ENCODE measurements at regions not wholly inside any gene's neighbourhood (a gene's known extent, or its start where the extent isn't known, plus 50 kb on each side); places are given as distances from the start of the nearest gene placed in this dataset.
"Not testable (repeated sequence)": the region's sequence is repeated elsewhere in the genome, so short reads cannot be mapped to it uniquely, and the experiment has no call there.

DNA sequence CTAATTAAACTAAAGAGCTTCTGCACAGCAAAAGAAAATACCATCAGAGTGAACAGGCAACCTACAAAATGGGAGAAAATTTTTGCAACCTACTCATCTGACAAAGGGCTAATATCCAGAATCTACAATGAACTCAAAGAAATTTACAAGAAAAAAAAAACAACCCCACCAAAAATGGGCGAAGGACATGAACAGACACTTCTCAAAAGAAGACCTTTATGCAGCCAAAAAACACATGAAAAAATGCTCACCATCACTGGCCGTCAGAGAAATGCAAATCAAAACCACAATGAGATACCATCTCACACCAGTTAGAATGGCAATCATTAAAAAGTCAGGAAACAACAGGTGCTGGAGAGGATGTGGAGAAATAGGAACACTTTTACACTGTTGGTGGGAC lies 100.7 kb downstream of the GPX5 start:
- not testable (repeated sequence) for DNase-seq

DNA sequence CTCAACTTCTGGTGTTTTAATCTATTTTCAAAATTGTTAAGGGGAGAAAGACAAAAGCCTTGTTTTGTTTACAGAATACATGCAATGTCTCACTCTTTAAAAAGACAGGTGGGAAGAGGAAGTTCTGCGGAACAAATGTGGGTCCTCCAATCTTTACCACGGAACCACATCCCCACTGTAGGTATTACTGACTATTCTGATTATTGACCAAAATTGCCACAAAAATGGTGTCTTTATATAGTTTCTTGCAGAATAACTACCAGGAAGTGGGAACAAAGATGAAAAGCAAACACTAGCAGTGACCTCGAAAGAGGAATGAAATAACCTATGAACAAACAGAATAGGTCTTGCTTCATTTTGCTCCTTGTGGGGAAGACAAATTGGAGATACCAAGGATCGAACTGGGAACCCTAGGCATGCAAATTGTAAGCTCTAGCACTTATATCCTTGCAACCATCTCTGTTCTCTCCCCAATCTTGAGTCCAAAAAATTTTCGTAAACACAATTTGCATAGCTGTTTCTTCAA lies 106.7 kb downstream of the GPX5 start:
- DNase-seq = no peak

DNA sequence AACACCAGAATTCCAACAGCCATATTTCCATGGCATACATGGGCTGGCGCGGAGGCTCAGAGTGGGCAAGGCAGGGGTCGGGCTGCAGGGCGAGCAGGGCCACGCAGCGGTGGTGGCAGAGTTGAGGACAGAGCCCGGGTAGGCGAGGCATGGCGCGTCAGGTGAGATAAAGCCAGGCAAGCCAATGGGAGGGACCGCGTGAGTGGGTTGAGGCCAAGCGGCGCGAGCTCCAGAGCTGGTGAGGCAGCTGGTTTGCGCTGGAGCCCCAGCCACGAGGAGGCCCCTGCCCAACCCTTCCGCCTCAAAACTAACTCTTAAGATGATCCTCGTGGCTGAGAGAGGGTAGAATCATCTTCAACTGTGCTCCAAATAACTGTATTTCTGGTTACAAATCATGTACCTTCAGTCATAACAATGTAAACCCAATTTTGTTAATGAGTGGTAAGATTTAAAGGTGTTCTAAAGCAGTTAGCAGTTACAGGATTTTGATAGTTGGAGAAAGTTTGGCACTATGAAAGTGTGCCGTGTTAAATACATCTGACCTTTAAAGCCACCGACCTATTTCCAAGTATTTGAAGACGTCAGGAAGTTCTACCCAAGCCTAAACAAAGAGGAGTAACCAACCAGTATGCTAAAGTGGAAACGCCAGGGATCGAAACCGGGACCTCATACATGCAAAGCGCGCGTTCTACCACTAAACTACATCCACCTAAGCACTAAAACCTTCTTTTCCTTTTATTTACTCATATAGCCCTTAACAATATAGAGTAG lies 107.9 kb downstream of the GPX5 start:
- no peak for DNase-seq

DNA sequence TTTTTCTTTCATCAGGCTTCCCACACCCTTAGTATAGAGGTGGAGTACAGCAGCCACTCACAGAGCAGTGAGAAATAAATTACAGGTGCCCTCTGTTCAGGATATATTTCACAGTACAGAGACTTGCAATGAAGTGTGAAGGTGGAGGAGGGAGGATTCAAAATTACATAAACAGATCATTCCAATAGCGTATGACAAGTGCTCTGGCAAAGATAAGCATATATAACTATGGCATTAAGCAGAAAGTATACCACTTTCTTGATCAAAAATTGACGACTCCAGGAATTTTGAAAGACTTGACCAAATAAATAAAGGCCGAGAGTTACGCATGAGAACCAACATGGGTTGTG lies 108.7 kb downstream of the GPX5 start:
- no peak for DNase-seq

DNA sequence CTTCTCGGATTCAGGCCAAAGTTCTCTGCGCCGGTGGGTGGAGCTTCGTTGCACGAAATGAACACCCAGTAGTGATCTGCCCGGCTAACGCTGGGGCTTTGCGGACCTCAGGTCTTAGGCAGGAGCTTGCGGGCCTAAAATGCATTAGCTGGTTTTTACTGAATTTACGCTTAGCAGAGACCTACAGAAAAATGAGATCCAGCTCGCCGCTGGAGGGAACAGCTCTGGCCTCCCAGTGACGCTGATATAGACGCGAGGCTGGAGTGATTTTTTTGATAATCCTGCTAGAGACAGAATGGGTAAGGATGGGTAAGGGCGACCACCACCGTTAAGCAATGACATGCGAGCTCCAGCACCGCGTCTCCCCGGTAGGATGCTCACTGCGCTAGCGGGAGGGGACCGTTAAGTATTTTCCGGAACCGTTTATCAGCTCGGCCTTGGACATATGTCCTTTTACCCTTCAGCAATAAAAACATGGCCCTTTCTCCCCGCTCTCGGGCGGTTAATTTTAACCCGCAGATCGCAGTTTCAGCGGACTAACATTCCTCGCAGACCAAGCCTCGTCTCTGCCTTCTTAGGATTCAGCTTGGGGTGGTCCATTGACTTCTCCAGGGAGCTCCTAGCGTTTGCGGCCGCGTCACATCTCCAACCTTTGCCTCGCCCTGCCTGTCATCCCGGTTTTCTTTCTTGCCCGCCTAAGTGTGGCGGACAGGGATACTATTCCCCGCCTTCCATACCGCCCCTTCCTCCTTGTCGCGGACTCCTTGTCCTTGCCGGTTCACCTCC lies 109.3 kb downstream of the GPX5 start:
- DNase-seq = no peak

DNA sequence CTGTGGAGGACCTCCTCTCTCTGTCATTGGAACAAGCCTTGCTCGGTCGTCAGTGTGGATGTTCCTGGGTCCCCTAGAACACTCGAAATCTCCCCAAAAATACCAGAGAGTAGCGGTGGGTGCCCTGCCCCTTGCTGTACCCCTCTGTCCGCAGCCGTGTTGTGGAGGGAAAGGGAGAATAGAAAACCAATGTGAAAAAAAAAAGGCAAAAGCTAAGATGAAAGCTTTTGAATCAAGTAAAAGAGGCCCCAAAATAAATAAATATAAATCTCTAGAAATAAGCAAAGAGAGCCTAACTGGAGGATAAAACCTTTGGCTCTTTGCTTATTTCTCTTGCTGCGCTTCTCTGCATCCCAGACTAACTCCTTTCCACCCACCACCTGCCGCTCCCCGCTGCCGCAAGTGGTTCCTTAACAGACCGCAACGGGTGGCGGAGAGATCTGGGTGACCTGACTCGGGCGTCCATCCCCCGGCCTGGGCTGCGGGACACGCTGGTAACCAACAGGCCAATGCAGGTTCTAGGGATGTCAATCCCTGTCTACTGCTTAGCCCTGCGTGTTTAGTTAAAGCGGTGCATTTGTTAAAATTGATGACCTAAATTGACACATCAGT lies 110.0 kb downstream of the GPX5 start:
- DNase-seq = no peak

DNA sequence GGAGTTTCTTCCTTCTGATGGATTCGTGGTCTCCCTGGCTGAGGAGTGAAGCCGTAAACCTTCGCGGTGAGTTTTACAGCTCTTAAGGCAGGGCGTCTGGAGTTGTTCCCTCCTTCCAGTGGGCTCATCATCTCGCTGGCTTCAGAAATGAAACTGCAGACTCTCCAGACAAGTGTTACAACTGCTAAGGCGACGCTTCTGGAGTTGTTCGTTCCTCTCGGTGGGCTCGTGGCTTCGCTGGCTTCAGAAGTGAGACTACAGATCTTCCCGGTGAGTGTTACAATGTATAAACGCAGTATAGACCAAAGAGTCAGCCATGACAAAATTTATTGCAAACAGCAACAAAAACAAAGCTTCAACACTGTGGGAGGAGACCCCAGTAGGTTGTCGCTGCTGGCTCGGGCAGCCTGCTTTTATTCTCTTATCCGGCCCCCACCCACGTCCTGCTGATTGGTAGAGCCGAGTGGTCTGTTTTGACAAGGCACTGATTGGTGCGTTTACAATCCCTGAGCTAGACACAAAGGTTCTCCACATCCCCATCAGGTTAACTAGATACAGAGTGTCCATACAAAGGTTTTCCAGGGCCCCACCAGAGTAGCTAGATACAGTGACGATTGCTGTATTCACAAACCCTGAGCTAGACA lies 113.2 kb downstream of the GPX5 start:
- no peak for DNase-seq

DNA sequence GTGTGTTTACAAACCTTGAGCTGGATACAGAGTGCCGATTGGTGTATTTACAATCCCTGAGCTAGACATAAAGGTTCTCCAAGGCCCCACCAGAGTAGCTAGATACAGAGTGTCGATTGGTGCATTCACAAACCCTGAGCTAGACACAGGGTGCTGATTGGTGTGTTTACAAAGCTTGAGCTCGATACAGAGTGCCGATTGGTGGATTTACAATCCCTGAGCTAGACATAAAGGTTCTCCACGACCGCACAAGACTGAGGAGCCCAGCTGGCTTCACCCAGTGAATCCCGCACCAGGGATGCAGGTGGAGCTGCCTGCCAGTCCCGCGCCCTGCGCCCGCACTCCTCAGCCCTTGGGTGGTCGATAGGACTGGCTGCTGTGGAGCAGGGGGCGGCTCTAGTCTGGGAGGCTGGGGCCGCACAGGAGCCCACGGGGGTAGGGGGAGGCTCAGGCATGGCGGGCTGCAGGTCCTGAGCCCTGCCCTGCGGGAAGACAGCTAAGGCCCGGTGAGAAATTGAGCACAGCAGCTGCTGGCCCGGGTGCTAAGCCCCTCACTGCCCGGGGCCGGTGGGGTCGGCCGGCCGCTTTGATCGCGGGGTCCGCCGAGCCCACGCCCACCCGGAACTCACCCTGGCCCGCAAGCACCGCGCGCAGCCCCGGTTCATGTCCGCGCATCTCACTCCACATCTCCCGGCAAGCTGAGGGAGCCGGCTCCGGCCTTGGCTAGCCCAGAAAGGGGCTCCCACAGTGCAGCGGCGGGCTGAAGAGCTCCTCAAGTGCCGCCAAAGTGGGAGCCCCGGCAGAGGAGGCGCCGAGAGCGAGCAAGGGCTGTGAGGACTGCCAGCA lies 114.0 kb downstream of the GPX5 start:
- DNase-seq = not testable (repeated sequence)

DNA sequence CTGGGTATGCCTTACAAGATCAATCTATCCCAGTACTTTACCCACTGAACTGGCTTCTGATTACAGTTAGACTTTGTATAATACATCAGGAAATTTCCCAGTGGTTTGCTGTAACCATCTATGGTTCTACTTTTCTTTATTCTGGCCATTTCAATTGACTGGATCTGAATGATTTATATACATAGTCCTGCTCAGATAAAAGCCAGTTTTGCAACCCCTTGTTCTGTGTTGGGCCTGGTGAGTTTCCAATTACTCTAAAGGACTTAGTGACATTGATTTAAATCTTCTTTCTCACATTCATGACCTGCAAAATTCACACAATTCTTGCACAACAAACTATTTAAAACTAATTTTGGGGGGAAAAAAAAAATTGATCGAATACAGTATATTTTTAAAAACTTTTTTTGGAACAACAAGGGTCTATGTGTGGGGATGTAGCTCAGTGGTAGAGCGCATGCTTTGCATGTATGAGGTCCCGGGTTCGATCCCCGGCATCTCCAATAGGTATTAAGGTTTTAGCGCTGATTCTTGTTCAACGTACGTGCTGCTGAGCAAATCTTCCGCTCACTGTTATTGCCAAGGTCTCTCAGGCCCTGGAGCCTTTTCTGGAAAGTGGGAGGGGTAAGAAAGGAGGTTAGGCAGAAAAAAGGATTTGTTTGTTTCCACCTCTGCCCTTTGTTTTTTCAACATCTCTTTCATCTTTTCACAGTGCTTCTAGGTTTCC lies 117.5 kb downstream of the GPX5 start:
- DNase-seq = no peak

DNA sequence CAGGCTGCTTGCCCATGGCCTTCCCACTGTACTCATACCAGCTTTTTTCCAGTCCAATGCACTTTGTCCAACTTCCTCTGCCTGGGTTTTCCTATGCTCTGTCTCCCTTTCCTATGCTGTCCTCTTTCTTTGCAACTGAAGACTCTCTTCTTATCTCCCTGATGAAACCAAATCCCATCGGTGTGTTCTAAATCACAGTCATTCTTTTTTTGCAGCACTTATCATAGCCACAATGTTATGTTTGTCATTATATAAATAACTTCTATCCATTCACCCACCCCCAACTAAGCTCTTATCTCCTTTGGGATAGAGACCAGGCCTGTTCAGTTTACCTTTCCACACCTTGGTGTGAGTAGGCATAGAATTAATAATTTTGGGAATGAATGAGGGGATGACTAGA lies 121.0 kb downstream of the GPX5 start:
- DNase-seq = no peak

DNA sequence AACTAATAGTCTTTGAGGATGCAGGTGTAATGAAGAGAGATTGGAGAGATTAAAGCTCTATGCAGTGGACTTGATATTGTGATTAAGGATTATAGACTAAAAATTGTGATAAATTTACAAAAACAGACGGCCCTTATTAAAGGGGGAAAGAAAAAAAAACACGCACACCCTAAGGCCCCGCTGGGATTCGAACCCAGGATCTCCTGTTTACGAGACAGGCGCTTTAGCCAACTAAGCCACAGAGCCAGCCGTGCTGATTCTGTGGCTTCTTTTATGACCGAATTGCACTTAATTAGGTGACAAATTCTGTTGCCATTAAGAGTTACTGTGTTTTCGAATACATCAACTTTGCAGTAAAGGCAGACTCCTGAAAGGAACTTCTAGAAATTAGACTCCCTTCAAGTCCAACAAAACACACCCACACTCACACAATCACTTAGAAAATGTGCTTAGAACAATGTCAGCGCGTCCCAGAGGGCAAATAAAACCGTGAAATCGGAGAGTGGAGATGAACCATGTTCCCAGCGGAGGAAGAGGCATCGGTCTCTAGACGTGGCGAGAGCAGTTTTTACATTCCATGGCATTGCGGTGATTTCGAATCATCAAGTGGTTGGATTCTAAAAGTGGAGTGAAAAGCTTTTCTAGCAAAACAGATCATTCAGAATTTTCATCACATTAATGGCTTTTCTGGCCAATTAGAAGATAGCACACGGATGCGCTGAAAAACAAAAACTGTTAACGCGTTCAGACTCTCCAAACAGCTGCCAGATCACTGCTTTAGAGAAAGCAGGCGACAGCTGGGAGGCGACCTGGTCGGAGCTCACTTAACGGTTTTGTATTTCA lies 122.6 kb downstream of the GPX5 start:
- DNase-seq = no peak

DNA sequence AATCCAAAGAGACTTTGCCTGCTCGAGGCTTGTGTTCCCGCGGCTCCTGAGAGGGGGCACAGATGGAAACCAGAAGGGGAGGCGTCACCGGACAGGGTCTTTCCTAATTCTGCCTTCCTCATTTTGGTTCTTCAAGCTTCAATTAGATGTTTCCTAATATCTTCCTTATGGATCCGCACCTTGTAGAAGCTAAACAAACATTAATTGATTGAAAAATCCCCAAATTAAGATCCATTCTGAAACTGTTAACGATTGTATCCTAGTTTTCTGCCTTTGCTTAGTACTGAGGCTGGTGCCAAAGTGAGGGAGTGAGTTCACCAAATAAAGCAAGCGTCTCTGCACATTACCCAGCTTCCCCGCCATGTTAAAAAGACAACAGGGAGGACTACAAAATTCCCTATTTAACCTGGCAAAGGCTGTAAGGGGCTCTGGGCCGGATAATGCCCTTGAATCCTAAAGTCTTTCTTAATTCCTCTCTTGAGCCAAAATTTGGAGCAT lies 123.2 kb downstream of the GPX5 start:
- no peak for DNase-seq

DNA sequence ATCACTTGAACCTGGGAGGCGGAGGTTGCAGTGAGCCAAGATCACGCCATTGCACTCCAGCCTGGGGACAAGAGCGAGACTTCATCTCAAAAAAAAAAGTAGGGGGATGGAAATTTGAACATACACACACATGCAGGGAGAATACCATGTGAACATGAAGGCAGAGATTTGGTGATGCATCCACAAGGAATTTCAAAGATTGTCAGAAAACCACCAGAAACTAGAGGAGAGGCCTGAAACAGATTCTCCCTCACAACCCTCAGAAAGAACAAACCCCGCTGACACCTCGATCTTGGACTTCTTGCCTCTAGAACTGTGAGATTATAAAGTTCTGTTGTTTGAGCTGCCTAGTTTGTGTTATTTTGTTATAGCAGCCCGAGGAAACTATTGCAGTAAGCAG lies 125.5 kb downstream of the GPX5 start:
- DNase-seq = no peak

DNA sequence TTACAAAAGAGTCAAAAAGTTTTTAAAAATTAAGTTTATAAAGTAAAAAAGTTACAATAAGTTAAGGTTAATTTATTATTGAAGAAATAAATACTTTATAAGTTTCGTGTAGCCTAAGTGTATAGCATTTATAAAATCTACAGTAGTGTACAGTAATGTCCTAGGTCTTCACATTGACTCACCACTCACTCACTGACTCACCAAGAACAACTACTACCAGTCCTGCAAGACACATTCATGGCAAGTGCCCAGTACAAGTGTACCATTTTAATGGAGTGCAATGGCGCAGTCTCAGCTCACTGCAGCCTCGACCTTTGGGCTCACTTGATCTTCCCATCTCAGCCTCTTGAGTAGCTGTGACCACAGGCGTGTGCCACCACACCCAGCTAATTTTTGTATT lies 128.2 kb downstream of the GPX5 start:
- no peak for DNase-seq

DNA sequence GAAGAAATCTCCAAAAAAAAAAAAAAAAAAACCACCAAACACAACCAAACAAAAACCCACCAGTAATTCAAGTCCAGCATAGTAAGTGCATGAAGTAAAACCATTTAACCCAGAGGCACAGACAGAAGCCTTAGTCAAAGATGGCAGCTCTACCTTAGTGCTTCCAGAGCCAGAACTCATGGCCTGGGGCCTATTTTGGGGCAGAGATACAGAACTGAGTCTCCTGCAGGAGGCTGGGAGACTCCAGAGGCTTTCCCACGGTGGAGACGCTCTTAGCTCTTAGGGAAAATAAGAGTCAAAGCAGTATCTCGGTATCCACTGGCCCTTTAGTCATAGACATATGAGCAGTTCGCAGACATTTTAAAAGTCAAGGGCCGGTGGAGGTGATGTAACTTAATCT lies 129.5 kb downstream of the GPX5 start:
- no peak for DNase-seq

DNA sequence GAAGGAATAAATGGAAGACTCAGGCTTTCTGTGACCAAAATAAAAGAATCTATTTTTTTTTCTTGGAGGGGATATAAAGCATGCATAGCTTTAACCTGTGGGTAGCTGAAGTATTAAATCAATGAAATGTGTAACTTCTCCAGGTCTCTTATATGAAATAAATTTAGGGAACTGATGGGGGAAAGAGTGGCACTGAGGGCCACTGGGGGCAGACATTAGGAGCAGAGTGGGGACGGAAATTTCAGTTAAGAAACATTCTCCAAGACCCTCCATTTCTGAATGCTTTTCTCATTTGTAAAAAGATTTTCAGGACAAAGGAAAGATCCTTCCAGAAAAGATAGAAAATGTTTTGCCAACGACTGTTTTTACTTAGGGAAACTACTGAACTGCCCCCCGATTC lies 131.0 kb downstream of the GPX5 start:
- no peak for DNase-seq

DNA sequence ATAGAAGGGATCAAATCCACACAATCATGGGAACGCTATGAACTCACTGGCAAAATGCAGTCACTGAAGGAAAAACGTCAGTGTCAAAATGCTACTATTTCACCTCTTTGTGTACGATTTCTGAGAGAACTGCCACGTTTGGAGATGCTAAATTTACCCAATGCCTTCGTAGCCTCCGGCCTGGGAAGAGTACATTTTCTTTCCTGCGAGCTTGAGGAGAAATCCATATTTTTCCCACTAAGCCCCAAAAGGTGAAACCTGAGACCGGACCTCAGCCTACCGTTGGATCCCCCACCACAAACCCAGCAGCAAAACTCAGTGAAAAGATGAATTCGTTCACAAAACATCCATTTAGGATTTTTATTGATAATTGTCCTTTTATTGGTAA lies 131.7 kb downstream of the GPX5 start:
- DNase-seq = no peak

DNA sequence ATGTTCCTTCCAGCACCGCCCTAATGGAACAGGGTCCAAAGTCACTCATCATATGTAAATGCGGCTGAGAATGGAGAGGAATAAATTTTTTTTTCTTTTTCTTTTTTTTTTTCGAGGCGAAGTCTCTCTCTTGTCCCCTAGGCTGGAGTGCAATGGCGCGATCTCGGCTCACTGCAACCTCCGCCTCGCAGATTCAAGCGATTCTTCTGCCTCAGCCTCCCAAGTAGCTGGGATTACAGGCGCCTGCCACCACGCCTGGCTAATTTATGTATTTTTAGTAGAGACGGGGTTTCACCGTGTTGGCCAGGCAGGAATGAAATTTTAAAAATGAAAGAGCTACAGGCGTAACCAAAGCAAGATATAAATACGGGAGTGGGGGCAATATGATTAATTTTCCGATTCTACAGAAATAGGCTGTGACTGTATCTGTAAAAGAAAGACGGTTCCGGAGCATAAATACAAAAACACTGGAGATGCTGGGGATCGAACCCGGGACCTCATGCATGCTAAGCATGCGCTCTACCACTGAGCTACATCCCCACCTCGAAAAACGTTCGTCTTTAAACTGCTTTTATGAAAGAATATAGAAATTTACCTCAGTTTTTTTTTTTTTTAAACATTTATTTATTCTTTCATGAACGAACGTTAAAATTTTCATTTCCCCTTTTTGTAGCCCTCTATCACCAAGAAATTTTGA lies 132.2 kb downstream of the GPX5 start:
- no peak for DNase-seq

DNA sequence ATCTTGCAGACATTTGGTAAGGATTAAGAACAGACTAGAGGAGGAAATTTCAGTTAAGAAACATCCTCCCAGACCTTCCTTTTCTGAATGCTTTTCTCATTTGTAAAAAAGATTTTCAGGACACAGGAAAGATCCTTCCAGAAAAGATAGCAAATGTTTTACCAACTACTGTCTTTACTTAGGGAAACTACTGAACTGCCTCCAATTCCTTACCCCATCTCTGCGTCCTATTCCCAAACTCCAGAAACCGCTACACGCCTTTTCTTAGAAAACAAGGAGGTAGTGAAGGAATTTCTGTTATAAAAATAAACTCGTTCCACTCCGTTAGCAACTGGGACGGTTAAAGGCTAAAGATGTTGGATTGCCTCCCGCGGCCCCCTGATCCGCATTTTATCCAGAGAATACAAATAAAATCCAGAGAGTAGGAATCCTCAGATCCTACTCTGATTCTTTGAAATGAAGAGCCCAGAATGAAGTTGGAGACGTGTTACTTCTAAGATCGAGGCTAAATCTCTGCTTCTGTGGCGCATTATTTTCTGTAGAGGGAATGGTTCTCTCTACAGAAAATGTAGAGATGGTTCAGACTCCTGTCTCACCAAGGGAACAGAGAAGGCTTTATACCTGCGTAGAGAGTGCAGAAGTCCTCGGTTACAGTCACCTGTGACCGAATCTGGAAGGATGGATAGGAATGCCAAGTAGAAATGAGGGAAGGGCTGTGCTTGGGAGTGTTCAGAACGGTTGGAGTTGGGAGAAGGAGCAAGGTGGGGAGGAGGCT lies 133.0 kb downstream of the GPX5 start:
- DNase-seq = no peak

All from NCI-H510A (cell line).